ENCODE measurements at regions not wholly inside any gene's neighbourhood (a gene's known extent, or its start where the extent isn't known, plus 50 kb on each side); places are given as distances from the start of the nearest gene placed in this dataset.

- no peak for TF ChIP-seq CTCF (IDR thresholded peaks at IDR 0.05)
- no peak for TF ChIP-seq POLR2A (IDR thresholded peaks at IDR 0.05)
- no peak for TF ChIP-seq POLR2AphosphoS5 (IDR thresholded peaks at IDR 0.05)
Measured at GRCh38 chr5:36787365-36788093, 89.0 kb upstream of the NIPBL start.
